ENCODE measurements at regions not wholly inside any gene's neighbourhood (a gene's known extent, or its start where the extent isn't known, plus 50 kb on each side); places are given as distances from the start of the nearest gene placed in this dataset.
"Not testable (repeated sequence)": the region's sequence is repeated elsewhere in the genome, so short reads cannot be mapped to it uniquely, and the experiment has no call there.

GRCh38 chr2:16908656-16909055, 243.0 kb upstream of the CYRIA start:
- DNase-seq (ENCODE audit: low read depth, low spot score): no peak

DNA sequence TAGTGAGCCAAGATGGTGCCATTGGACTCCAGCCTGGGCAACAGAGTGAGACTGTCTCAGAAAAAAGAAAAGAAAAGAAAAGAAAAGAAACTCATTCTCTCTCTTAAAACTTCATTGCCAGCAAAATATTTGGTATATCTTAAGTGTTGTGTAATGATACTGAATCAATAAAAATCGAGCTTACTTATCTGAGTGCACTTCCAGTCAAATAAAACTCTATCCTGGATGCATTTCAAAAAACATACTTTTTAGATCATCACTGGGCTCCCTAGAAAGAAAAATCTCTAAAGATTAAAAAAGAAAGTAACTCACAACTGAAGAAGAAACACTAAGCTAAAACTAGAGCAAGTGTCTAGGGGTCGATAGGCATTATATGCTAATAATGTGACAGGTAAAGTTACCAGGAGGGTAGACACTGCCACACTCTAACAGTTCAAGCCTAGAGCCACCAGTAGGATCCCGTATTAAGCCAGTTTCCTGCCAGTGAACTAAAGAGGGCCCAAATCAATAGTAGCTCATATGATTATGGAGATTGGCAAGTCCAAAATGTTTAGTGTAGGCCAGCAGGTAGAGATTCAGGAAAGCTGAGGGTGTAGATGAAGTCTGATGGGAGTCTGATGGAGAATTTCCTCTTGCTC, 242.1 kb upstream of the CYRIA start:
- no peak for DNase-seq (ENCODE audit: low read depth, low spot score)

GRCh38 chr2:16905325-16905724, 239.7 kb upstream of the CYRIA start:
- DNase-seq (ENCODE audit: low read depth, low spot score): not testable (repeated sequence)

GRCh38 chr2:16900405-16901025, 234.9 kb upstream of the CYRIA start:
- no peak for DNase-seq (ENCODE audit: low read depth, low spot score)

- DNase-seq (ENCODE audit: low read depth, low spot score): no peak
Observed at GRCh38 chr2:16899958-16900357, 234.3 kb upstream of the CYRIA start.

GRCh38 chr2:16890081-16890480, 224.4 kb upstream of the CYRIA start:
- DNase-seq (ENCODE audit: low read depth, low spot score): no peak

GRCh38 chr2:16885027-16885426, 219.4 kb upstream of the CYRIA start:
- no peak for DNase-seq (ENCODE audit: low read depth, low spot score)

DNA sequence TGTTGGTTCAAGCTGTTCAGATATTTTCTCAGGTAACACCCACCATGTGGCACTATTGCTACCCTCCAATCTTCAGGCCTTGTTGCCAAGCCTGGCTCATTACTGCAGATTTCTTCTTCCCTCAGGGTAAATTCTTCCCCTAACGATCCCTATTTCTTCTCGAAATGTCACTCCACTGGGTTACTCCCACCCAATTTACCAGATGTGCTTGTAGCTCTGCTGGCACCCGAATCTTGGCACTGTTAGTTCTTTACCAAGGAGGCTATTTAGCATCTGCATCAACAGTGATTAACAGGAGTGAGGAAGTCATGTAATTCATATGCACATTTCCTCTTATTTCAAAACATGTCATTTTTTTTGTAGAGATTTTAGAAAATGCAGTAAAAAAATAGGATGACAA, 217.1 kb upstream of the CYRIA start:
- no peak for DNase-seq (ENCODE audit: low read depth, low spot score)

- no peak for DNase-seq (ENCODE audit: low read depth, low spot score)
Observed at GRCh38 chr2:16881122-16881521, 215.5 kb upstream of the CYRIA start.

DNA sequence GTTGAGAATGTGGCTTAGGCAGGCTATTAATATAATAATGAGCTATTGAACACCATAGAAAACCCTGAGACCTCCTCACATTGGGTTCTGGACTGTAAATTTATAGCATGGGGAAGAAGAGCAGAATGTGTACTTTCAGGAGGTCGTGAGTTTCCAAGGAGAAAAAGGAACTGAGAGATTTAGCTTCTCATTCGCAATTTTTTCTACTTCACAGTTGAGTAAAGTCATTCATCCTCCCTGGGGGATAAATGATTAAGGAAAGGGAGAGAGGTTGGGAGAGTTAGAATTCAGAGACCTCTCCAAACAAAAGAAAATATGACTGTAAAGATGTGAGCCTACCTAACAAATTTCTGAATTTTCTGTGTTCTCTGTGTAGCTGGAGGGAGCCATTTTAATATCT, 205.8 kb upstream of the CYRIA start:
- DNase-seq (ENCODE audit: low read depth, low spot score): no peak

DNA sequence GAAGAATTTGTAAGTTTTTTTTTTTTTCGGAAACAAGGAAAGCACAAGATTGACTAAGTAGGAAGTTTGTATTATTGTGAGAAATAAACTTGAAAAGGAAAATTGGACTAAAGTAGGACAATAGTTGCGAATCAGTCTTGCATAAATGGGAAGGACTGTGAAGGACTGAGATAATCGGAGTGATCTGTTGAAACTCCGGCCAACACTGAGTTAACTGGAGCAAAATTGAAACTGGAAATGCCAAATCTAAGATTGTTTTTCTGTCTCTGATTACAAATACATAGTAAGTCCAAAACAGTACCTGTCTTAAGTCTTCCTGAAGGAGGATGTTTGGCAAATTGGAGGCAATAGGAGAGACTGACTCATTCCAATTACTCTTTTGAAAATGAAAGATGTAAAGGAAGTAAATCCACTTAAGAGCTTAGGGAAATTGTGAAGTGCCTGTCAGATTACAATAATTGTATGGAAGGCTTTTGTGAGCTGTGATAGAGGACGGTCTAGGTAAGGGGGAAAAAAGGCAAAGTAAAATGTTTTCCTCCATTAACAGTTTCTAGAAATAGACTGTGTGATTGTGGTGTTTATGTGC, 204.9 kb upstream of the CYRIA start:
- DNase-seq (ENCODE audit: low read depth, low spot score): no peak

GRCh38 chr2:16869711-16870110, 204.1 kb upstream of the CYRIA start:
- no peak for DNase-seq (ENCODE audit: low read depth, low spot score)

GRCh38 chr2:16862471-16862870, 196.8 kb upstream of the CYRIA start:
- no peak for DNase-seq (ENCODE audit: low read depth, low spot score)

DNA sequence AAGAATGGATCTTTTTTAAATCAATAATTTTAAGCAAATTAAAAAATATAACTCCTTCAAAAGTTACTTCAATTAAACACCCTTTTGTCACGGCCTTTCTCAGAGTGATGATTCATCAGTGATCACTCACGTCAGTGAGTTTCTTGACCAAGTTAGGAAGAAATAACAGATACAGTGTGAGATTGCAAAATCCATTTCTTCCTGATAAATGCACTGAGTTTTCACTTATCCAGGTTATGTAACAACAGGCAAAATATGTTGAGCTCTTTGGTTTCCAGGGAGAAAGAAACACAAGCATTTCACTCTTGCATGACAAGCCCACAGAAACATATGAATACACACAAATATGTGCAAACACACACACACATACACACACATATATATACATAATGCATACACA, 195.9 kb upstream of the CYRIA start:
- DNase-seq (ENCODE audit: low read depth, low spot score): no peak

GRCh38 chr2:16861111-16861510, 195.5 kb upstream of the CYRIA start:
- DNase-seq (ENCODE audit: low read depth, low spot score): no peak

DNA sequence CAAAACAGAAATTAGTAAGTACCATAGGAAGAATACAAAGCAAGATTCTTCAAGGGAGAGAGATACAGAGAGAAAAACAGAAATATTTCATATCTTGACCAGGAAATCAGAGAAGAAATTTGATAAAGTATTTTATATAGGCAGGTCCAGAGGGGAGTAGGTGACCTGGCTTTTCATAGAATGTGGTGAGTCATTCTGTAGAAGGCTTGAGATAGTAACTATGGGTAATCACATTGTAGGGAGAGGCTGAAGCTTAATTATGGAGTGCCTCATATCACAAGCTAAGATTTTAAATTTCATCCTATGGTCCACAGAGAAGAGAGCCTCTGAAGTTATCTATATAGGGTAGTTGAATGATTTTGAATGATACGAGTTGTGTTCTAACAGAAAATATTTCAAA, 195.0 kb upstream of the CYRIA start:
- DNase-seq (ENCODE audit: low read depth, low spot score): no peak

DNA sequence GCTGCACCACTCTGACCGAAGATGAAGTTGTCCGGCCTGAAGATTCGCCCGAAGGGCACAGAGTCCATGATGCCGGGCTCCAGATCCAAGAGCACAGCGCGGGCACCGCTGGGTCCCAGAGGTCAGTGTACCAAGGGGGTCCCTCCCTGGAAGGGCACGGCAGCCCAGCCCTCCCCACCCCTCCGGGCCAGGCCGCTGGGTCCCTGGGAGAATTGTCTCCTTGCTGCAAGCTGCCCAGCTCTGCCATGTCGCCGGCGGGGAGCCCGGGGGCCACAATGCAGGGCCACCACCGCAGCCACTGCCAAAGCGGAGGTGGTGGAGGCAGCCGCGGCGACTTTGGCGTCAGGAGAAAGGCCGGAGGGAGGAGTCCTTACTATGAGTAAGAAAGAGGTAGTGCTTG, 189.5 kb upstream of the CYRIA start:
- no peak for DNase-seq (ENCODE audit: low read depth, low spot score)

DNA sequence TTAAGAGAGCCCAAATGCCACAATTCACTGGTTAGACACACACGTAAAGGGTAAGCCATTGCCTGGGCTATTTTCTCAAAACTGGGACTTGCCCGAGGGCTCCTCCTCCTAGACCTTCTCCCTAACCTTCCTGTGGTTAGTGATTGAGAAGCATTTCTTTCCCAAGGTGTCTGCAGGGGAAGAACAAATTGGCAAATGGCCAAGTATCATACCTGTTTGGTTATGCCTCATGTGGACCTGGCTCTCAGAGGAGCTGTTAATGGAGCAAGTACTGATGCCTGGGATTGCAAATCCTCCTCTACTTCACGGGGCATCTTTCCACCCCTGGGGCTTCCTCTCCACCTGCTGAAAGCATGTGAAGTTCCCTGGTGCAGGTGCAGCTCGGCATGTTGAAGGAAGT, 187.5 kb upstream of the CYRIA start:
- DNase-seq (ENCODE audit: low read depth, low spot score): no peak

DNA sequence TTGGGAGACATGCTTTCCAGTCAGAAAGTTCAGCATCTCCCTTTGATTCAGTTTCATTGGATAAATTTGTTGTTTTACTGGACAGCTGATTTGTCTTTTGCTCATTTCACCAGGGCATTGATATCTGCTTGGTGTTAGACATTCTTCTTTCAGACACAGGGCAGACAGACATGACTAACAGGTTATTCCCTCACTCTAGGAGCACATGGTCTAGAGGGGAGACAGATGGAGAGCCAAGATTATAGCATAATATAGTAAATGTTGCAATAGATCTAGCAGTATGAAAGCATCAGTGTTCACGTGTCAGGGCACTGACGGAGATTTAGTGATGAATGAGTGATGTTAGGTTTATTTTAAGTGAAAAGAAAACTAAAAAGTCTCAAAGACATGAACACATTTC, 187.0 kb upstream of the CYRIA start:
- DNase-seq (ENCODE audit: low read depth, low spot score): no peak

- DNase-seq (ENCODE audit: low read depth, low spot score): no peak
Observed at GRCh38 chr2:16851126-16851525, 185.5 kb upstream of the CYRIA start.

DNA sequence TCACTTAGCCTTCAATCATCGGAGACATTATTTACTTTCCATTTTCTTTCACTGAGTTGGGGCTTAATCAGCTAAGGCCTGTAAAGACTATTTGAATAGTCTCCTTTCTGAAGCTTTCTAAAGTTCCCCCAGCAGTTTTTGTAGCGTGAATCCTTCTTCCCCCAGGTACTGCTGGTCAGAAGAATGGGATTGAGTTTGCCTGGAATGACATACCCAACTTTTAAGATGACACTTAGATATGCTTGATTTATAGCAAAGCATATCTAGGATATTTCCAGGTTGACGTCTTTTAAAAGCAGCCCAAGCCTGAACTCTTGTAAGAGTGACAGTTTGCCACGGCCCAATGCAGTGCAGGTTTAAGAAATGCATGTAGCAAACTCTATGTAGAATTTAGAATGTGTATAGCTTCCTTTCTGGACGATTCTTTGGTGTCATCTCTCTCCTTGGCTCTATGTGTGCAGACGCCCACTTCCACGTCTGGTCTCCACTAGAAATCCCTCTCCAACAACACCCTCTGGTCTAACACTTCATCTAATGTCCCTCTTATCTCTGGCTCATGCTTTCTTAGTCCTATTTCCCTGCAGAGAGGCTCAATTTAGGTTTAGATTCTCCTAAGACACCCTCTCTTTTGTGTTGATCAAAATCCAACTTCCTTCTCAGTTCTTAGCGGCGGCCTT, 175.0 kb upstream of the CYRIA start:
- DNase-seq (ENCODE audit: low read depth, low spot score): no peak

DNA sequence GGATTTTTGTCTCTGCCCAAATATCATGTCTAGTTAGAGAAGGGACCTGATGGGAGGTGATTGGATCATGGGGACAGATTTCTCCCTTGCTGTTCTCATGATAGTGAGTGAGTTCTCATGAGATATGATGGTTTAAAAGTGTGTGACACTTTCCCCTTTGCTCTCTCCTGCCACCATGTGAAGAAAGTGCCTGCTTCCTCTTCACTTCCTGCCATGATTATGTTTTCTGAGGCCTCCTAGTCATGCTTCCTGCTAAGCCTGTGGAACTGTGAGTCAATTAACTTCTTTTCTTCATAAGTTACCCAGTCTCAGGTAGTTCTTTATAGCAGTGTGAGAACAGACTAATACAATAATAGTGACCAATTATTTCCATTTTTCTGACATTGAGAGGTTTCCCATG, 167.3 kb upstream of the CYRIA start:
- DNase-seq (ENCODE audit: low read depth, low spot score): no peak

GRCh38 chr2:16828828-16829160, 163.2 kb upstream of the CYRIA start:
- DNase-seq (ENCODE audit: low read depth, low spot score): no peak

All from activated CD4-positive, CD25-positive, alpha-beta regulatory T cell treated with anti-CD3 and anti-CD28 coated beads, Interleukin-2, amount 50 U/mL, for 16 hours (primary cell).